ENCODE measurements at regions not wholly inside any gene's neighbourhood (a gene's known extent, or its start where the extent isn't known, plus 50 kb on each side); places are given as distances from the start of the nearest gene placed in this dataset.
"Not testable (repeated sequence)": the region's sequence is repeated elsewhere in the genome, so short reads cannot be mapped to it uniquely, and the experiment has no call there.

- H3K9me2 ChIP-seq (replicated peaks; ENCODE audit: insufficient read depth, low read length); H3K9me3 ChIP-seq (ENCODE audit: low read length); DNase-seq; H3K27me3 ChIP-seq (ENCODE audit: low read length); H3K79me2 ChIP-seq (ENCODE audit: low read length); H3K36me3 ChIP-seq (ENCODE audit: insufficient read depth, low read length); H3K27ac ChIP-seq (ENCODE audit: low read length); H3K9ac ChIP-seq (ENCODE audit: low read length); H3K4me3 ChIP-seq (ENCODE audit: low read length); H3K4me1 ChIP-seq (ENCODE audit: low read length); H3K4me2 ChIP-seq (ENCODE audit: low read depth, low read length, poor library complexity, severe bottlenecking); H4K20me1 ChIP-seq (ENCODE audit: insufficient read depth, low read depth, low read length): not testable (repeated sequence)
- H2AFZ ChIP-seq (ENCODE audit: low read length) = 0 out of 2 replicates have a peak overlapping the region, but pooled peaks have one; percentile 3
These were observed 1093.1 kb upstream of the DEFB115 start for GRCh38 chr20:30164389-30164788.

GRCh38 chr20:30167540-30167939 is 1089.9 kb upstream of the DEFB115 start:
- no peaks in the 10 kb centered on the region for H3K36me3 ChIP-seq (ENCODE audit: insufficient read depth, low read length)
- no peak overlapping the region for H2AFZ ChIP-seq (ENCODE audit: low read length)
- H3K27me3 ChIP-seq (ENCODE audit: low read length) = no peaks in the 10 kb centered on the region
- H3K9ac ChIP-seq (ENCODE audit: low read length) = no peak overlapping the region
- H3K4me2 ChIP-seq (ENCODE audit: low read depth, low read length, poor library complexity, severe bottlenecking) = no peak overlapping the region
- no peak overlapping the region for H3K27ac ChIP-seq (ENCODE audit: low read length)
- no peaks in the 10 kb centered on the region for H3K9me3 ChIP-seq (ENCODE audit: low read length)
- no peaks in the 10 kb centered on the region for H3K4me1 ChIP-seq (ENCODE audit: low read length)
- no peak for DNase-seq
- no peaks in the 10 kb centered on the region for H3K79me2 ChIP-seq (ENCODE audit: low read length)
- no peak overlapping the region for H3K4me3 ChIP-seq (ENCODE audit: low read length)
- no peaks in the 10 kb centered on the region for H4K20me1 ChIP-seq (ENCODE audit: insufficient read depth, low read depth, low read length)
- H3K9me2 ChIP-seq (replicated peaks; ENCODE audit: insufficient read depth, low read length) = no peaks in the 10 kb centered on the region

- H3K4me1 ChIP-seq (ENCODE audit: low read length) = no peaks in the 10 kb centered on the region
- H3K27me3 ChIP-seq (ENCODE audit: low read length) = no peaks in the 10 kb centered on the region
- no peak overlapping the region for H3K4me2 ChIP-seq (ENCODE audit: low read depth, low read length, poor library complexity, severe bottlenecking)
- no peaks in the 10 kb centered on the region for H4K20me1 ChIP-seq (ENCODE audit: insufficient read depth, low read depth, low read length)
- no peak overlapping the region for H2AFZ ChIP-seq (ENCODE audit: low read length)
- DNase-seq = no peak
- H3K4me3 ChIP-seq (ENCODE audit: low read length) = no peak overlapping the region
- H3K9ac ChIP-seq (ENCODE audit: low read length) = no peak overlapping the region
- H3K36me3 ChIP-seq (ENCODE audit: insufficient read depth, low read length) = no peaks in the 10 kb centered on the region
- no peaks in the 10 kb centered on the region for H3K9me2 ChIP-seq (replicated peaks; ENCODE audit: insufficient read depth, low read length)
- no peak overlapping the region for H3K27ac ChIP-seq (ENCODE audit: low read length)
- no peaks in the 10 kb centered on the region for H3K79me2 ChIP-seq (ENCODE audit: low read length)
- no peaks in the 10 kb centered on the region for H3K9me3 ChIP-seq (ENCODE audit: low read length)
These were observed 1089.3 kb upstream of the DEFB115 start for GRCh38 chr20:30168025-30168799.

GRCh38 chr20:30168800-30169138 is 1088.7 kb upstream of the DEFB115 start:
- Histone ChIP-seq H3K9ac (ENCODE audit: low read length) (no peak overlapping the region), H3K4me3 (ENCODE audit: low read length) (no peak overlapping the region), H3K79me2 (ENCODE audit: low read length) (no peaks in the 10 kb centered on the region), H3K36me3 (ENCODE audit: insufficient read depth, low read length) (no peaks in the 10 kb centered on the region), H4K20me1 (ENCODE audit: insufficient read depth, low read depth, low read length) (no peaks in the 10 kb centered on the region), H3K9me3 (ENCODE audit: low read length) (no peaks in the 10 kb centered on the region), H3K27me3 (ENCODE audit: low read length) (no peaks in the 10 kb centered on the region), H2AFZ (ENCODE audit: low read length) (no peak overlapping the region), H3K4me2 (ENCODE audit: low read depth, low read length, poor library complexity, severe bottlenecking) (no peak overlapping the region), H3K4me1 (ENCODE audit: low read length) (no peaks in the 10 kb centered on the region), H3K9me2 (replicated peaks; ENCODE audit: insufficient read depth, low read length) (no peaks in the 10 kb centered on the region), H3K27ac (ENCODE audit: low read length) (no peak overlapping the region)
- no peak for DNase-seq

- Histone ChIP-seq H3K27ac (ENCODE audit: low read length) (no peak overlapping the region), H3K9ac (ENCODE audit: low read length) (no peak overlapping the region), H3K36me3 (ENCODE audit: insufficient read depth, low read length) (no peaks in the 10 kb centered on the region), H4K20me1 (ENCODE audit: insufficient read depth, low read depth, low read length) (no peaks in the 10 kb centered on the region), H3K27me3 (ENCODE audit: low read length) (no peaks in the 10 kb centered on the region), H3K4me1 (ENCODE audit: low read length) (no peaks in the 10 kb centered on the region), H3K4me3 (ENCODE audit: low read length) (no peak overlapping the region), H2AFZ (ENCODE audit: low read length) (no peak overlapping the region), H3K9me2 (replicated peaks; ENCODE audit: insufficient read depth, low read length) (no peaks in the 10 kb centered on the region; the same call in 1 of the 2 replicates), H3K9me3 (ENCODE audit: low read length) (no peaks in the 10 kb centered on the region), H3K4me2 (ENCODE audit: low read depth, low read length, poor library complexity, severe bottlenecking) (no peak overlapping the region), H3K79me2 (ENCODE audit: low read length) (no peaks in the 10 kb centered on the region)
- DNase-seq = no peak
These were observed 1081.8 kb upstream of the DEFB115 start for GRCh38 chr20:30175681-30176080.

GRCh38 chr20:30183124-30183523 is 1074.3 kb upstream of the DEFB115 start:
- not testable (repeated sequence) for H3K79me2 ChIP-seq (ENCODE audit: low read length); H4K20me1 ChIP-seq (ENCODE audit: insufficient read depth, low read depth, low read length); H3K27ac ChIP-seq (ENCODE audit: low read length); H3K4me1 ChIP-seq (ENCODE audit: low read length); DNase-seq; H3K9me3 ChIP-seq (ENCODE audit: low read length); H3K36me3 ChIP-seq (ENCODE audit: insufficient read depth, low read length); H3K9ac ChIP-seq (ENCODE audit: low read length); H3K27me3 ChIP-seq (ENCODE audit: low read length); H3K4me3 ChIP-seq (ENCODE audit: low read length); H3K4me2 ChIP-seq (ENCODE audit: low read depth, low read length, poor library complexity, severe bottlenecking); H2AFZ ChIP-seq (ENCODE audit: low read length); H3K9me2 ChIP-seq (replicated peaks; ENCODE audit: insufficient read depth, low read length)

GRCh38 chr20:30191785-30192184 is 1065.7 kb upstream of the DEFB115 start:
- not testable (repeated sequence) for H3K9me2 ChIP-seq (replicated peaks; ENCODE audit: insufficient read depth, low read length); H3K4me3 ChIP-seq (ENCODE audit: low read length); H3K36me3 ChIP-seq (ENCODE audit: insufficient read depth, low read length); H3K9me3 ChIP-seq (ENCODE audit: low read length); H3K27ac ChIP-seq (ENCODE audit: low read length); H3K4me2 ChIP-seq (ENCODE audit: low read depth, low read length, poor library complexity, severe bottlenecking); H3K4me1 ChIP-seq (ENCODE audit: low read length); H3K9ac ChIP-seq (ENCODE audit: low read length); H4K20me1 ChIP-seq (ENCODE audit: insufficient read depth, low read depth, low read length); H2AFZ ChIP-seq (ENCODE audit: low read length); H3K27me3 ChIP-seq (ENCODE audit: low read length); H3K79me2 ChIP-seq (ENCODE audit: low read length); DNase-seq

GRCh38 chr20:30234477-30234876 is 1023.0 kb upstream of the DEFB115 start:
- H3K27ac ChIP-seq (ENCODE audit: low read length); H3K4me1 ChIP-seq (ENCODE audit: low read length); H3K9me2 ChIP-seq (replicated peaks; ENCODE audit: insufficient read depth, low read length); H3K9me3 ChIP-seq (ENCODE audit: low read length); H3K4me2 ChIP-seq (ENCODE audit: low read depth, low read length, poor library complexity, severe bottlenecking); H4K20me1 ChIP-seq (ENCODE audit: insufficient read depth, low read depth, low read length); DNase-seq; H3K27me3 ChIP-seq (ENCODE audit: low read length); H3K4me3 ChIP-seq (ENCODE audit: low read length); H3K36me3 ChIP-seq (ENCODE audit: insufficient read depth, low read length); H2AFZ ChIP-seq (ENCODE audit: low read length); H3K9ac ChIP-seq (ENCODE audit: low read length); H3K79me2 ChIP-seq (ENCODE audit: low read length): not testable (repeated sequence)

- not testable (repeated sequence) for H3K79me2 ChIP-seq (ENCODE audit: low read length); H3K9me3 ChIP-seq (ENCODE audit: low read length); H3K4me2 ChIP-seq (ENCODE audit: low read depth, low read length, poor library complexity, severe bottlenecking); H3K27me3 ChIP-seq (ENCODE audit: low read length); H3K36me3 ChIP-seq (ENCODE audit: insufficient read depth, low read length); H2AFZ ChIP-seq (ENCODE audit: low read length); H3K9ac ChIP-seq (ENCODE audit: low read length); DNase-seq; H3K9me2 ChIP-seq (replicated peaks; ENCODE audit: insufficient read depth, low read length); H3K27ac ChIP-seq (ENCODE audit: low read length); H3K4me1 ChIP-seq (ENCODE audit: low read length); H4K20me1 ChIP-seq (ENCODE audit: insufficient read depth, low read depth, low read length); H3K4me3 ChIP-seq (ENCODE audit: low read length)
These were observed 982.4 kb upstream of the DEFB115 start for GRCh38 chr20:30275073-30275472.

Measured in Karpas-422 (cell line).